ENCODE measurements at regions not wholly inside any gene's neighbourhood (a gene's known extent, or its start where the extent isn't known, plus 50 kb on each side); places are given as distances from the start of the nearest gene placed in this dataset.
"Not testable (repeated sequence)": the region's sequence is repeated elsewhere in the genome, so short reads cannot be mapped to it uniquely, and the experiment has no call there.

DNA sequence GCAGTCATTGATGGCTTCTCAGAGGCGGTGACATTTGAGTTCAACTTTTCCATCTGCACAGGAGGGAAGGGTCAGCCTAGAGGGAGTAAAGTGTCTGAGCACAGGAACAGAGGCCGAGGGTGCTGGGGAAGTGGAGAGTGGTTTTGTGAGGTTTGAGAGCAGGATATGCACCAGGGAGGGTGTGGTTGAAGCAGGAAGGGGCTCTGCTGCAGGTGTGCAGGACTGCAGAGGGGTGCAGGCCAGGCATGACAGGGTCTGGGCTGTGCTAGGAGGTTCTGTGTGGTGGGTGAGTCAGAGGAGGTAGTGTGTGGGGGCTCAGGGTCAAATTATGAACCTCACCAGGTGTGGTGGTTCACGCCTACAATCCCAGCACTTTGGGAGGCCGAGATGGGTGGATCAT, 141.6 kb downstream of the TP53TG3F start:
- TF ChIP-seq, protein P1, sequence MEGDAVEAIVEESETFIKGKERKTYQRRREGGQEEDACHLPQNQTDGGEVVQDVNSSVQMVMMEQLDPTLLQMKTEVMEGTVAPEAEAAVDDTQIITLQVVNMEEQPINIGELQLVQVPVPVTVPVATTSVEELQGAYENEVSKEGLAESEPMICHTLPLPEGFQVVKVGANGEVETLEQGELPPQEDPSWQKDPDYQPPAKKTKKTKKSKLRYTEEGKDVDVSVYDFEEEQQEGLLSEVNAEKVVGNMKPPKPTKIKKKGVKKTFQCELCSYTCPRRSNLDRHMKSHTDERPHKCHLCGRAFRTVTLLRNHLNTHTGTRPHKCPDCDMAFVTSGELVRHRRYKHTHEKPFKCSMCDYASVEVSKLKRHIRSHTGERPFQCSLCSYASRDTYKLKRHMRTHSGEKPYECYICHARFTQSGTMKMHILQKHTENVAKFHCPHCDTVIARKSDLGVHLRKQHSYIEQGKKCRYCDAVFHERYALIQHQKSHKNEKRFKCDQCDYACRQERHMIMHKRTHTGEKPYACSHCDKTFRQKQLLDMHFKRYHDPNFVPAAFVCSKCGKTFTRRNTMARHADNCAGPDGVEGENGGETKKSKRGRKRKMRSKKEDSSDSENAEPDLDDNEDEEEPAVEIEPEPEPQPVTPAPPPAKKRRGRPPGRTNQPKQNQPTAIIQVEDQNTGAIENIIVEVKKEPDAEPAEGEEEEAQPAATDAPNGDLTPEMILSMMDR (IDR thresholded peaks at IDR 0.05): not testable (repeated sequence)
- TF ChIP-seq POLR2AphosphoS5 (IDR thresholded peaks at IDR 0.05; ENCODE audit: insufficient read depth in 1 of 2, low read depth in 1 of 2): not testable (repeated sequence)

Data from vagina (tissue), 2 donors.